ENCODE measurements at regions not wholly inside any gene's neighbourhood (a gene's known extent, or its start where the extent isn't known, plus 50 kb on each side); places are given as distances from the start of the nearest gene placed in this dataset.
"Not testable (repeated sequence)": the region's sequence is repeated elsewhere in the genome, so short reads cannot be mapped to it uniquely, and the experiment has no call there.

- DNase-seq (ENCODE audit: low read depth in 3 of 3) = no peak
Measured at GRCh38 chr9:106106396-106106795, 412.1 kb downstream of the TMEM38B start.

DNA sequence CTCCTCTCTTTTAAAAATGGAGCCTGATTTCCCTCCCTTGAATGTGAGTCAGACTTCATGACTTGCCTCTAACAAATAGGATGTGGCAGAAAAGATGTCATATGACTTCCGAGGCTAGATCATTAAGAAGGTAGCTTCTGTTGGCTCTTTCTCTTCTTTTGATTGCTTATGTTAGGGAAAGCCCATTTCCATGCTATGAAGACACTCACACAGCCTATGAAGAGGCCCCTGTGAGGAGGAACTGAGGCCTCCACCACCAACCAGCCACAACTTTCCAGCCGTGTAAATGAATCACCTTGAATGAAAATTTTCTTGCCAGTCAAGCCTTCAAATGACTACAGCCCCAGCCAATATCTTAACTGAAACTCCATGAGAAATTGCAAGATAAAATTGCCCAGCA, 413.4 kb downstream of the TMEM38B start:
- no peak for DNase-seq (ENCODE audit: low read depth in 3 of 3)

GRCh38 chr9:106109706-106110105, 415.4 kb downstream of the TMEM38B start:
- DNase-seq (ENCODE audit: low read depth in 3 of 3) = not testable (repeated sequence)

DNA sequence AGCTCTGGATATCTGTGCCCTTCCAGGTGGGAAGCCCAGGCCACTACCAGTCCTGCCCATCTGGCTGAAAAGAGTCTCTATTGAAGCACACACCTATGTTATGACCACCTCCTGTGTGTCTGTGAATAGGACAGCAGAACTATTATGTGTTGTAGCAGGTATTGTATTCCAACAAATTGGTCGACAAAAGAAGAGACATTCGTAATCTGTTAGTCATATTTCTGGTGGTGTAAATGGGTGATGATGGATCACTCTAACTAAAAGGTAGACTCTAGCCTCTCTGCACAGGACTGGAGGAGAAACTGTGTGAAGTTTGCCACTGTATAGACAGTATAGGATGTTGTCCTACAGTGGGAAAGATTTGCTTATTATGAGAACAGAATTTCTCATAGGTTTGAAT, 416.1 kb downstream of the TMEM38B start:
- DNase-seq (ENCODE audit: low read depth in 3 of 3) = no peak

- DNase-seq (ENCODE audit: low read depth in 3 of 3) = no peak
Measured at GRCh38 chr9:106111039-106111730, 416.8 kb downstream of the TMEM38B start.

- no peak for DNase-seq (ENCODE audit: low read depth in 3 of 3)
Measured at GRCh38 chr9:106112935-106113334, 418.6 kb downstream of the TMEM38B start.

DNA sequence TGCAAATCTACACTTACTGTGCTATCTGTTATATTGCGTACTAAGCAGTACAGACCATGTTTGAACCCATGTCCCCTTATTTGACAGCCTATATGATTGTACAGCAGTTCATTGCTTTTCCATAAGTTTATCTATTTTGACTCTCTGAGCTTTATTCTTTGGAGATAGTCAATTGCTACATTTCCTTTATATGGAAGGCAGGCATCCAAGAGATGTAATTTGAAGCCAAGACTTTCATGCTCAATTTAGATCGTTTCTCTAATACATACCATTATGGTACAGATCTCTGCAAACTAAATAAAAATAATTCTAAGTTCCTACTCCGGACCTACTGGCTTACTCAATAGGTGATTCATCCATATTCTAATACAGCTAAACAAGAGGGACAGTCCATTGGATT, 424.8 kb downstream of the TMEM38B start:
- DNase-seq (ENCODE audit: low read depth in 3 of 3) = no peak

- DNase-seq (ENCODE audit: low read depth in 3 of 3) = no peak
Measured at GRCh38 chr9:106120071-106120470, 425.7 kb downstream of the TMEM38B start.

DNA sequence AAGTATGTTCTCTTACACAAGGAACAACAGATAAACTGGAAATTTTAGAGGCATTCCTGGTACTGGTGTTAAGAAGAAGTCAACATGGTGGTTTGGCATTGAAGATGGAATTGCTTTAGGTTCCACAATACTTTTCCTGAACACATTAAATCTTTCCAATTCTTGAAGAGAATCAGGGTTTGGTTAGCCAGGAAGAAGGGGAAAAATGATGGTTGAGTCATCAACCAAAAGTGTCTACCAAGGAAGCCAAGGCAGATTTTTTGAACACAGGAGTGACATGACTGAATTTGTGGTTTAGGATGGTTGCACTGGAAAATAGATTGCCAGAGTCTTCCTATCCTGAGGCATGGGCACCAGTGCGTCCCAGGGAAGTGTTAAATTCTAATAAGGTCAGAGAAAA, 433.4 kb downstream of the TMEM38B start:
- DNase-seq (ENCODE audit: low read depth in 3 of 3) = no peak

DNA sequence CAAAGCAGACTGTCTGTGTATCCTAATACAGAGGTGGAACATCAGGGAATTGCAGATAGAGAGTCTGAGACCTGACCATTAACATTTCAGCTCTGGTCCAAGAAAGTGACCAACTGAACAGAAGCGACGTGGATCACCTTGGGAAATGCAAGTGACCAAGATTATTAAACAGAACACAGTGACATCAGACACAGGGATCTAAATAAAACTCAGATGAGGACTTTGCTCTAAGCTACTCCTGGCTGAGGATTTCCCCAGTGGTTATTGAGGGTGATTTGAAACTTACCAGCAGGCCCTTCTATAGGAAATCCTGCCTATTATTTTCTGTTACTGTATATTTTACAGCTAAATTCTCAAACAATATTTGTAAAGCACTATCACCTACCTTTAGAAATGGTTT, 436.0 kb downstream of the TMEM38B start:
- DNase-seq (ENCODE audit: low read depth in 3 of 3) = no peak

DNA sequence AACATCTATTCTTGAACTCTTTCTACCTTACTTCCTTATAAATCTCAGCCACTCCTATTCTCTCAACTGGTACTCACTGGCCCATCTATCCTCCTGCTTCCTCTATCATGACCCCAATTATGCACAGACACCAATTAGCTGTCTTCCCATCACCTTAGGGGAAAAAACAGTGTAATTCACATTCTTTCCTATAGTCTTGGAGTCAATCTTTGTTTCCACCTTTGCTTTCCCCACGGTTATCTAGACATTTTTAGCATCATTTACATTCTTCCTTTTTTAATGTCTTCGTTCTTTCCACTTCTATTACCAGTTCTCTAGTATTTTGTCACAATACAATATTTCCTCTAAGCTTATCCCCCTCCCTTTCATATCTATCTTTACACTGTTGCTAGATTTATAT, 449.4 kb downstream of the TMEM38B start:
- no peak for DNase-seq (ENCODE audit: low read depth in 3 of 3)

GRCh38 chr9:106146066-106146840, 451.9 kb downstream of the TMEM38B start:
- DNase-seq (ENCODE audit: low read depth in 3 of 3) = no peak

GRCh38 chr9:106146886-106147285, 452.5 kb downstream of the TMEM38B start:
- no peak for DNase-seq (ENCODE audit: low read depth in 3 of 3)

DNA sequence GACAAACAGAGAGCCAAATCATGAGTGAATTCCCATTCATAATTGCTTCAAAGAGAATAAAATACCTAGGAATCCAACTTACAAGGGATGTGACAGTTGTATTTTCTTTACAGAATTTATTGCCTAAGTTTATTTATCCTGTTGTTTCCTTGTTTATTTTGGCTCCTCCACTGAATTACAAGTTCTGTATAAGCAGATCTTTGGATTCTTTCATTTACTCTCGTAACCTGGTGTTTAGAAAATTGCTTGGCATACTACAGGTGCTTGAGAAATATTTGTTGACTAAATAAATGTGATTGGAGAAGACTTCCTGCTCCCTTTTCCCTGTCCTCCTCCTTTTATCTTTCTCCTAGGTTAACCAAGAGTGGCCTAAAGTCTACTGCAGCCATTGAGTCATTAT, 455.6 kb downstream of the TMEM38B start:
- no peak for DNase-seq (ENCODE audit: low read depth in 3 of 3)

- no peak for DNase-seq (ENCODE audit: low read depth in 3 of 3)
Measured at GRCh38 chr9:106156465-106156864, 462.1 kb downstream of the TMEM38B start.

DNA sequence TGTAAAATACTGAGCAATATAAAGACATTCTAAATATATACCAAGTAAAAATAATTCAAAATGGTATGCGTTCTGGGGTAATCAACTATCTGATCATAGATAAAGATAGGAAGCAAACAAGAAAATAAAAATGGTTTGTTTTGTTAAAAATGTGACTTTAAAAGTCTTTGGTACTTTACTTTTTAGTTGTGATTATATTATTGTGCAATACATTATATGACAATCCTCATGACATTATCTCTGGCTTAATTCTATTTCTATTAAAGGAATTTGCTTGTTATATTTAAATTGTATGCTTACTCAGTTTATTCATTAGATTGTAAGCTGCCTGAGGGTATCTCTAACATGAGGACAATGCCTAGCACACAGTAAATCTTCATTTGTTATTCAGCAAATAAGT, 477.9 kb downstream of the TMEM38B start:
- no peak for DNase-seq (ENCODE audit: low read depth in 3 of 3)

DNA sequence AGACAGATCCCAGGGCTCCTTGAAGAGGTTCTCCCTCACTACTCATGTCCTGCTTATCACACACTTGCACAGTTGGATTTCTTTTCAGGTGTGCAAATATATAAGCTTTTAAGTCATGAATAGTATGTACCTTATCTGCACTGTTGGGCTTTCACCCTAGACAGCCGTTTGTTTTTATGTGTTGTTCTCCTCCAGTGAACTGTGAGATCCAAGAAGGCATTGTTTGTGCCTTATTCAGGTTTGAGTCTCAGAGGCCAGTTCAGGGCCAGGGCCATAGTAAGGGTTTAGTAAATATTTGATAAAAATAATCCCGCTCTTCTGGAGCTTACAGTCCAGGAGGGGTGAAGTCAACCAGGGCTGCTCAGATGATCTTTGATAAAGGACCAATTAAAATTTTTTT, 480.0 kb downstream of the TMEM38B start:
- DNase-seq (ENCODE audit: low read depth in 3 of 3) = no peak

GRCh38 chr9:106177216-106177615, 482.9 kb downstream of the TMEM38B start:
- no peak for DNase-seq (ENCODE audit: low read depth in 3 of 3)

- no peak for DNase-seq (ENCODE audit: low read depth in 3 of 3)
Measured at GRCh38 chr9:106179191-106179590, 484.9 kb downstream of the TMEM38B start.

- DNase-seq (ENCODE audit: low read depth in 3 of 3) = not testable (repeated sequence)
Measured at GRCh38 chr9:106203815-106204516, 509.6 kb downstream of the TMEM38B start.

DNA sequence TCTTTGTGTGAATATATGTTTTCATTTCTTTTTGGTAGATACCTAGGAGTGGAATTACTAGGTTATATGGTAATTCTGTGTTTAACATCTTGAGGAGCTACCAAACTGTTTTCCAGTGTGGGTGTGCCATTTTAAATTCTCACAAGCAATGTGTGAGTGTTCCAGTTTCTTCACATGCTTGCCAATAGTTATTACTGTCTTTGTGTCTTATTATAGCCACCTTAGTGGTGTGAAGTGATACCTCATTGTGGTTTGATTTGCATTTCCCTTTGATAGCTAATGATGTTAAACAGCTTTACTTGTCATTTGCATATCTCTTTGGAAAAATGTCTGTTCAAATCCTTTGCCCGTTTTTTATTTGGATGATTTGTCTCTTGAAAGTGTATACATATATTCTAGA, 513.0 kb downstream of the TMEM38B start:
- no peak for DNase-seq (ENCODE audit: low read depth in 3 of 3)

GRCh38 chr9:106218427-106218826, 524.1 kb downstream of the TMEM38B start:
- DNase-seq (ENCODE audit: low read depth in 3 of 3) = no peak

DNA sequence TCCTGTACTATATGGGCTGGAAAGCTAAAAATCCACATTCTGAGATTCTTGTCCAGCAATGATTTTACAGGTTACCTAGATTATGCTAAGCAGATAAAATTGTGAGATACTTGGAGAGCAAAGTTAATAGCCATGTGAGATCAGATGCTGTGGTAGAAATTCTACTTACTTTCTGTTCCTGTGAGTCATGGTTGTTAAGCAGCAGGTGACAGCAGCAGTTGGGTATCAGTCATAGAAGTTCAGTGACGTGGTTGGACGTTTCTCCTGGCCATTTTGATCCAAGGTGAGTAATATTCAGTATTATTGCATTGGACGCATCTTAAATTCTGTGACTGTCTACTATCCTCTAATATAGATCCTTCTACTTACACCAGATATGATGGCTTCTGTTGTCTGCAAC, 524.5 kb downstream of the TMEM38B start:
- no peak for DNase-seq (ENCODE audit: low read depth in 3 of 3)
